Suprapubic skin (tissue), 4 donors: ENCODE measurements at regions not wholly inside any gene's neighbourhood (a gene's known extent, or its start where the extent isn't known, plus 50 kb on each side); places are given as distances from the start of the nearest gene placed in this dataset.

Source experiments
- DNase-seq, 2 donors: peaks; one replicate each; pipeline ENCODE4 v3.0.0-alpha.2; 2019; ENCODE audit warnings: low spot score in 2 of 2
- H3K27ac ChIP-seq: fragments of 200-600 bp; sonication (generic); one replicate; pipeline ENCODE4 v1.5.1; 2019
- H3K27me3 ChIP-seq: fragments of 200-600 bp; sonication (generic); one replicate; pipeline ENCODE4 v1.5.1; 2019
- H3K36me3 ChIP-seq: fragments of 200-600 bp; sonication (generic); one replicate; pipeline ENCODE4 v1.5.1; 2019
- H3K4me1 ChIP-seq: fragments of 200-600 bp; sonication (generic); one replicate; pipeline ENCODE4 v1.5.1; 2019
- H3K4me3 ChIP-seq: fragments of 200-600 bp; sonication (generic); one replicate; pipeline ENCODE4 v1.5.1; 2019; ENCODE audit warnings: mild to moderate bottlenecking
- H3K9me3 ChIP-seq: fragments of 200-600 bp; sonication (generic); one replicate; pipeline ENCODE4 v1.5.1; 2019
- EP300 ChIP-seq: sonication (generic); formaldehyde crosslinking; IDR thresholded peaks from one replicate; pipeline ENCODE4 v1.6.1; 2017; ENCODE audit warnings: antibody characterized with exemption
- POLR2A ChIP-seq, 2 donors: fragments of 450-650 bp; IDR thresholded peaks; one replicate each; pipeline ENCODE4 v1.6.1; 2017; ENCODE audit warnings: antibody characterized with exemption in 2 of 2, mild to moderate bottlenecking in 2 of 2, moderate library complexity in 2 of 2
- POLR2AphosphoS5 ChIP-seq, 3 donors: sonication (generic); formaldehyde crosslinking; IDR thresholded peaks; one replicate each; pipeline ENCODE4 v1.6.1; 2017; ENCODE audit warnings: antibody characterized with exemption in 3 of 3
- WGBS: methylation state at CpG from one replicate; pipeline ENCODE4 v1.1.5; 2018; 5-methylcytosine and 5-hydroxymethylcytosine counted together
- TF ChIP-seq, protein P1 (sequence below), 2 donors: fragments of 200-600 bp in 1 of 2; fragments of 450-650 bp in 1 of 2; sonication (generic) in 1 of 2; IDR thresholded peaks; one replicate each; pipeline ENCODE4 v1.5.1; 2016 to 2019; ENCODE audit warnings: antibody characterized with exemption in 2 of 2, mild to moderate bottlenecking in 1 of 2, moderate library complexity in 1 of 2

- Histone ChIP-seq H3K27me3 (no peaks in the 10 kb centered on the region), H3K27ac (peak overlapping the region; percentile 40), H3K36me3 (no peaks in the 10 kb centered on the region), H3K4me1 (no peaks in the 10 kb centered on the region), H3K4me3 (no peak overlapping the region), H3K9me3 (no peaks in the 10 kb centered on the region)
- no peak for TF ChIP-seq POLR2A (IDR thresholded peaks at IDR 0.05)
- no peak for TF ChIP-seq EP300
- TF ChIP-seq, protein P1, sequence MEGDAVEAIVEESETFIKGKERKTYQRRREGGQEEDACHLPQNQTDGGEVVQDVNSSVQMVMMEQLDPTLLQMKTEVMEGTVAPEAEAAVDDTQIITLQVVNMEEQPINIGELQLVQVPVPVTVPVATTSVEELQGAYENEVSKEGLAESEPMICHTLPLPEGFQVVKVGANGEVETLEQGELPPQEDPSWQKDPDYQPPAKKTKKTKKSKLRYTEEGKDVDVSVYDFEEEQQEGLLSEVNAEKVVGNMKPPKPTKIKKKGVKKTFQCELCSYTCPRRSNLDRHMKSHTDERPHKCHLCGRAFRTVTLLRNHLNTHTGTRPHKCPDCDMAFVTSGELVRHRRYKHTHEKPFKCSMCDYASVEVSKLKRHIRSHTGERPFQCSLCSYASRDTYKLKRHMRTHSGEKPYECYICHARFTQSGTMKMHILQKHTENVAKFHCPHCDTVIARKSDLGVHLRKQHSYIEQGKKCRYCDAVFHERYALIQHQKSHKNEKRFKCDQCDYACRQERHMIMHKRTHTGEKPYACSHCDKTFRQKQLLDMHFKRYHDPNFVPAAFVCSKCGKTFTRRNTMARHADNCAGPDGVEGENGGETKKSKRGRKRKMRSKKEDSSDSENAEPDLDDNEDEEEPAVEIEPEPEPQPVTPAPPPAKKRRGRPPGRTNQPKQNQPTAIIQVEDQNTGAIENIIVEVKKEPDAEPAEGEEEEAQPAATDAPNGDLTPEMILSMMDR (IDR thresholded peaks at IDR 0.05): no peak
- TF ChIP-seq POLR2AphosphoS5 (IDR thresholded peaks at IDR 0.05): no peak
- 80% methylated on average over 3 of the region's 3 CpGs for WGBS
- DNase-seq: no peak
These were observed 856.2 kb downstream of the STIM2 start for GRCh38 chr4:27716693-27717430.

DNA sequence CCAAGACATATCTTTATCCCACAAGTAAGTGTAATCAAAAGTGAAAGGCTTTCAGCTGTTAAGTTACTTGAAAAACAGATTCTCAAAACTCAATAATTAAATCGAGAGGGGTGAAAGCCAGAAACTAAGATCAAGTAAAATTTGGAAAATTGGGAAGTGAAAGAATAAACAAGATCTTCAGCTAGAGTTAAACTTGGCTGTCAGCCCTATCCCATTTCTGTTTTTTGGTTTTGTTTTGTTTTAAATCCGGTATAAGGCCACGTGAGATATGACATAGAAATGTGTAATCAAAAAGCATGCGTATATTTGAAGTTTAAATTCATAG lies 856.8 kb downstream of the STIM2 start:
- Histone ChIP-seq H3K4me3 (no peak overlapping the region), H3K27me3 (no peaks in the 10 kb centered on the region), H3K36me3 (no peaks in the 10 kb centered on the region), H3K27ac (peak overlapping the region; percentile 40), H3K9me3 (no peaks in the 10 kb centered on the region), H3K4me1 (no peaks in the 10 kb centered on the region)
- WGBS: 83% methylated on average over 4 of the region's 4 CpGs
- TF ChIP-seq POLR2A (IDR thresholded peaks at IDR 0.05) (no peak), EP300 (no peak)
- TF ChIP-seq, protein P1 (IDR thresholded peaks at IDR 0.05): no peak
- no peak for DNase-seq

DNA sequence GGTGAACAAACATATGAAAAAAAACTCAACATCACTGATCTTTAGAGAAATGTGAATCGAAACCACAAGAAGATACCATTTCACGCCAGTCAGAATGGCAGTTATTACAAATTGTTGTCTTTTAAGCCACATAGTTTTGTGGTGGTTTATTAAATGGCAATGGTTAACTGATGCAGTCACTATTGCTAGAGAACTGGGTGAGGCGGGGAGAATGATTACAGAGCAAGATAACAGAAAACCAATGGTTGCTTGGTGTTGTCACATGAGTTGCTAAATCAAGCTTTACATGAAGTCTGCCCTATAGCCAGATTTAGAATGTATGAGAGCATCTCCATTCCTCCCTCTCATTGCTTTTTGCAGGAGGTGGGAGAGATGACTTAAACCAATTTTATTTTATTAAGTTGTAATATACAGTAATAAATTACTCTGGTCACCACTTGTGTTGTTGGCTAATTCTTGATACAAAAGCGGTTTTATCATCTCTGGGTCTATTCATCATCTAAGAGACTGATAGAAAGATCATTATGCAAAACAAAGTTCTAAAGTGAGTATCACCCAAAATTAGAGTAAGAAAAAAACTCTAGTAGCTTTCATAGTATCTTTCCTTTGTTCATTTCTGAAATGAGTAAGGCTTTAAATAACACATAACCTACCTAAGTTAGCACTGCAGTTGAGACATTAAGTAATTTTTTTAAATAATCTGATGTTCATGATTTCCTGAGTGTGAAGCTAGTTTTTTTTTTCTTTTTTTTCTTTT lies 859.5 kb downstream of the STIM2 start:
- DNase-seq: no peak
- Histone ChIP-seq H3K4me1 (no peaks in the 10 kb centered on the region), H3K4me3 (no peak overlapping the region), H3K9me3 (no peaks in the 10 kb centered on the region), H3K36me3 (no peaks in the 10 kb centered on the region), H3K27me3 (no peaks in the 10 kb centered on the region), H3K27ac (no peak overlapping the region)
- 83% methylated on average over 4 of the region's 4 CpGs for WGBS
- TF ChIP-seq EP300 (no peak), POLR2A (IDR thresholded peaks at IDR 0.05) (no peak), POLR2AphosphoS5 (IDR thresholded peaks at IDR 0.05) (no peak)
- TF ChIP-seq, protein P1 (IDR thresholded peaks at IDR 0.05): no peak

GRCh38 chr4:27721193-27721592 lies 860.6 kb downstream of the STIM2 start:
- Histone ChIP-seq H3K4me1 (no peaks in the 10 kb centered on the region), H3K9me3 (no peaks in the 10 kb centered on the region), H3K4me3 (no peak overlapping the region), H3K27me3 (no peaks in the 10 kb centered on the region), H3K27ac (no peak overlapping the region), H3K36me3 (no peaks in the 10 kb centered on the region)
- no peak for DNase-seq
- TF ChIP-seq, protein P1 (IDR thresholded peaks at IDR 0.05): no peak
- no peak for TF ChIP-seq EP300
- no peak for TF ChIP-seq POLR2AphosphoS5 (IDR thresholded peaks at IDR 0.05)
- TF ChIP-seq POLR2A (IDR thresholded peaks at IDR 0.05): no peak
- 89% methylated on average over 8 of the region's 8 CpGs for WGBS

- Histone ChIP-seq H3K9me3 (no peaks in the 10 kb centered on the region), H3K4me1 (no peaks in the 10 kb centered on the region), H3K4me3 (no peak overlapping the region), H3K27me3 (no peaks in the 10 kb centered on the region), H3K36me3 (no peaks in the 10 kb centered on the region), H3K27ac (no peak overlapping the region)
- DNase-seq: no peak
- 83% methylated on average over 3 of the region's 3 CpGs for WGBS
- TF ChIP-seq POLR2AphosphoS5 (IDR thresholded peaks at IDR 0.05): no peak
- no peak for TF ChIP-seq POLR2A (IDR thresholded peaks at IDR 0.05)
- TF ChIP-seq, protein P1 (IDR thresholded peaks at IDR 0.05): no peak
- no peak for TF ChIP-seq EP300
These were observed 868.3 kb downstream of the STIM2 start for GRCh38 chr4:27728892-27729291.
